D721Med (cell line): ENCODE measurements at regions not wholly inside any gene's neighbourhood (a gene's known extent, or its start where the extent isn't known, plus 50 kb on each side); places are given as distances from the start of the nearest gene placed in this dataset.

Experiments
- DNase-seq: peaks from one replicate; pipeline ENCODE4 v3.0.0; 2011; ENCODE audit warnings: low spot score; ENCODE audit not compliant: insufficient read length
- FAIRE-seq: peaks from 2 replicates; lab custom pipeline; 2011; peaks lifted over from hg19 to GRCh38; lab: Jason Lieb, UNC
- CTCF ChIP-seq: IDR thresholded peaks from 2 replicates; pipeline ENCODE4 v1.5.1; 2012; ENCODE audit warnings: mild to moderate bottlenecking, control low read depth; ENCODE audit not compliant: insufficient read depth; ENCODE audit errors: missing control alignments

- FAIRE-seq: no peak
- no peak for DNase-seq
Measured at GRCh38 chr3:62954580-62954979, 79.4 kb upstream of the CADPS start.

GRCh38 chr3:62955126-62955525, 79.9 kb upstream of the CADPS start:
- FAIRE-seq (no peak), DNase-seq (no peak)
- TF ChIP-seq CTCF: no peak

More at GRCh38 chr3:62954580-62954979, 79.4 kb upstream of the CADPS start:
- no peak for TF ChIP-seq CTCF

- FAIRE-seq: no peak
- TF ChIP-seq CTCF: no peak
- no peak for DNase-seq
Measured at GRCh38 chr3:62956411-62956810, 81.2 kb upstream of the CADPS start.

- no peak for TF ChIP-seq CTCF
- DNase-seq (no peak), FAIRE-seq (no peak)
Measured at GRCh38 chr3:62961874-62962556, 86.8 kb upstream of the CADPS start.

- no peak for TF ChIP-seq CTCF
- no peak for FAIRE-seq
Measured at GRCh38 chr3:62962714-62963113, 87.5 kb upstream of the CADPS start.

GRCh38 chr3:62965311-62965710, 90.1 kb upstream of the CADPS start:
- no peak for FAIRE-seq
- DNase-seq: no peak

More at GRCh38 chr3:62962714-62963113, 87.5 kb upstream of the CADPS start:
- no peak for DNase-seq

More at GRCh38 chr3:62965311-62965710, 90.1 kb upstream of the CADPS start:
- TF ChIP-seq CTCF: no peak
